GM19025 (cell line): ENCODE measurements at regions not wholly inside any gene's neighbourhood (a gene's known extent, or its start where the extent isn't known, plus 50 kb on each side); places are given as distances from the start of the nearest gene placed in this dataset.
"Not testable (repeated sequence)": the region's sequence is repeated elsewhere in the genome, so short reads cannot be mapped to it uniquely, and the experiment has no call there.

Source experiments
- ATAC-seq: cut with Tn5 transposase; IDR thresholded peaks from one replicate; pipeline ENCODE4 v1.9.1; 2021; ENCODE audit warnings: mild to moderate bottlenecking, low read depth, moderate library complexity; ENCODE audit not compliant: unreplicated experiment

- ATAC-seq = no peak
Measured at GRCh38 chr7:110397927-110398660, 692.8 kb upstream of the LRRN3 start.

DNA sequence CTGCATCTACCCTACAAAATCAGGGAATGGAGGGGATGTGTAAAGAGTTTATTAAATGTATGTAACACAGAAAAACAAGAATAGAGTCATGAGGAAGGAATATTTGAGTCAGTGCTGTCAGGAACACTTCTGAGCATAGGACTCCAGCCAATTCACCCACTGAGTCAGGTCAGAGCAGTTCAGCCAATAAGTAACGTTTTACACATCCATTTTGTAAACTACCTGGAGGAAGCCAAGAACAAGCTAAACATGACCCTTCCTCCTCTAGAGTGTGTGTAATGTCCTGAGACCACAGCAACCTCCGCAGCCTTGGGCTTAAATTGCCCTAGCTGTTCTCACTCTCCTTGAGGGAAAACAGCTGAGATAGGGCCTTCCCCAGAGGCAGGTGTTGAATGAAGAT is 691.5 kb upstream of the LRRN3 start:
- no peak for ATAC-seq

GRCh38 chr7:110400411-110400810 is 690.5 kb upstream of the LRRN3 start:
- ATAC-seq = no peak

GRCh38 chr7:110407242-110407641 is 683.7 kb upstream of the LRRN3 start:
- no peak for ATAC-seq

DNA sequence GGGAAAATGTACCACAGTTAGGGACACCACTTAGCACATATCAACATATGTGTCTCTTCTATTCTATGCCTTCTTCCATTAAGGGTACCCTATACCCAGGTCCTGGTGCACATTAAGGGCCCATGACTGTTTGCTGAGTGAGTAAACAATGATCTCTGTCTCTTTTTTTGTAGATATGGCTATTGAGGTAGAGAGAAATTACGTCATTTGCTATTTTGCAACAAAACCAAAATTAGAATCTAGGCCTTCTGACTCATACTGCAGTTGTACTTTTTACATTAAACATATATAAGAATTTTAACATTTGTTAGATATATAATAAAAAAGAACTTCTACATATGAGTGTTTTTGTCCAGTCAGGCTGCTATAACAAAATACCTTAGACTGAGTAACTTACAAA is 683.2 kb upstream of the LRRN3 start:
- no peak for ATAC-seq

GRCh38 chr7:110412614-110413013 is 678.3 kb upstream of the LRRN3 start:
- no peak for ATAC-seq

GRCh38 chr7:110413038-110413437 is 677.9 kb upstream of the LRRN3 start:
- no peak for ATAC-seq

DNA sequence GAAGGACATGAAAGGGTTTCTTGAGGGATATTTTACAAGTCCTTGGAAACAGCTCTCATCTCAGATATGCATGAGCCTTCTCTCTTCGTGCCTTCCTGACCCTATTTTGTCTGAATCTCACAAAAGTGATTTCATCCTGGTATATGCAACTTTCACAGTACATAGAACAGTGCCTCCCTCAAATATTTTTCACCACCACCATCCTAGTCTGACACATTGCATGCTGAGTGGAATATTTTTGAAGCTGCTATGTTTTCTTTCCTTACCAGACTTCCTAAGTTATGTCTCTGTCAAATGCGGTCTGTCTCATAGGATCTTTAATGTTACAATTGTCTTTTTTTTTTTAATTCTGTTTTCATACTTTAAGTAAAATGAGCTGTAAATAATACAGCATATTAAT is 673.3 kb upstream of the LRRN3 start:
- ATAC-seq = no peak

GRCh38 chr7:110418659-110419280 is 672.2 kb upstream of the LRRN3 start:
- ATAC-seq = no peak

GRCh38 chr7:110420788-110421187 is 670.1 kb upstream of the LRRN3 start:
- ATAC-seq = no peak

DNA sequence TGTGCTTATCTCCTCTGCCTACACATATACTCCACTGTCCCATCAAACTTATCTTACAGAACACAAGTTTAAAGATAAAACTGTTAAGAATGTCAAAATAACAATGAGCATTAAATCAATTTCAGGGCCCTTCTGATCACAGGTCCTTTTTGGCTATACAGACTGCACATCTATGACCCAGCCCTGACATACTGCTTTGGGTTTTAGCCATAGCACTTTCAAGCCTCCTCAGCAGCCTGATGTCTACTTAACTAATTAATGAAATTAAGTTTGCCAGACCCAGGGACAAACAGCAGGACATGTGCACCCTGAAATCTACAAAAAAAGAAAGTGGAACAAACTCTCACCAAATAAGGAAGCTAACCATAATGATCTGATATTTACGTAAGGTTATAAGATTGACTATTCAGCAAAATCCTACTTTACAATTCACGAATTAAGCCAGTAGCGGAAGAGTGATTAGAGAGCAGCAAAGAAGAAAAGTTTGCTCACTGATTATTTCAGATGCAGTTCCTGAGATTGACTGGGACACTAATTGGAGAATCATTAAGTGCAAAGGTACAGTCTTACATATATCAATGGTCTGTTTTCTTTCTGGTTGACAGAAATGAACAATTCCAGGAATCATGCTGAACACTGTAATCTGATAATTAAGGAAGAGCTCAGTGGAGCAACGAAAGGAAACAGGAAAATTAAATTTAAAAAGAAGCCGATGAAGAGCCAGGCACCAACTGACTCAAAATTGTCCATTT is 669.3 kb upstream of the LRRN3 start:
- ATAC-seq = no peak

DNA sequence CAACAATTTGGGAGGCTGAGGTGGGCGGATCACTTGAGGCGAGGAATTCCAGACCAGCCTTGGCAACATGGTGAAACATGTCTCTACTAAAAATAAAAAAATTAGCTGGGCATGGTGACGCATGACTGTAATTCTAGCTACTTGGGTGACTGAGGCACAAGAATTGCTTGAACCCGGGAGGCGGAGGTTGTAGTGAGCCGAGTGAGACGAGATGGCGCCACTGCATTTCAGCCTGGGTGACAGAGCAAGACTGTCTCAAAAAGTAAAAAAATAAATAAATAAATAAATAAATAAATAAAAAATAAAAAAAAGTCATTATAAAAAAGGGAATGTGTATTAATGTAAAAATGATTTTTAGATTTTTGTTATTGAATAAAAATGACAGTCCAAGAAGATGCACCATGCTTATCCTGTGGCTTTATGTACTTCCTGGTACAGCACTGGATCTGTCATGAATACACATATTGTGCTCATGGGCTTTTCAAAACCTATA is 658.8 kb upstream of the LRRN3 start:
- no peak for ATAC-seq

- not testable (repeated sequence) for ATAC-seq
Measured at GRCh38 chr7:110438926-110439325, 652.0 kb upstream of the LRRN3 start.

GRCh38 chr7:110442381-110442837 is 648.5 kb upstream of the LRRN3 start:
- no peak for ATAC-seq

DNA sequence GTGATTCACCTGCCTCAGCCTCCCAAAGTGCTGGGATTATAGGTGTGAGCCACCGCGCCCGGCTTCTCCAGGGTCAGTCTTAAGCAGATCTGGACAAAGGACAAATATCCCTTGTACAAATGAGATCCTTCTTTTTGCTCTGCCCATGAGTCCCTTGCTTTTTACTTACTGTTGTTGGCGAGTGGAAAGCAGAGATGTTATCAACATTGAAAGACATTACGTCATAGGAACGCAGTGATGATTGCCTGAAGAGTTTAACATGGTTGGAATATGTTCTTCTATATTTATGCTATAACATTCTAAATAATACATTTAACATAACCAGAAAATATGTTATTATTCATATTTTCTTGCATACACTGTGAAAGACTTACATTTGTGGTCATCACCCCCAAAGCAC is 644.3 kb upstream of the LRRN3 start:
- ATAC-seq = no peak

DNA sequence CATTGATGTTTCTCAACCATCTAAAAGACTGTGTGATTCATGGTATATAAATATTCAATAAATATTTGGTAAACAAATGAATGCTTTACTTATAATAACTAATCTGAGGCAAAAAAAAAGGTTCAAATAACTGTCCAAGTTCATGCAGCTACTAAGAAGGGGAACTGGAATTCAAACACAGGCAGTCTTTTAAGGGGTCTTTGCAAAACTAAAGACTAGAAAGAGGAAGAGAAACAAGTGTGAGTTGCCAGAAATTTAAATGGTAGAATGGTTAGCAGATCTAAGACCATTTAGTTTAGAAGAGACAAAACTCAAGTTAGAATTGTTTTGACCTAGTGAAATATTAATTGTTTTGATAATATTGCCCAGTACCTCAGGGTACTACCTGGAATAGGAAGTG is 642.0 kb upstream of the LRRN3 start:
- no peak for ATAC-seq

DNA sequence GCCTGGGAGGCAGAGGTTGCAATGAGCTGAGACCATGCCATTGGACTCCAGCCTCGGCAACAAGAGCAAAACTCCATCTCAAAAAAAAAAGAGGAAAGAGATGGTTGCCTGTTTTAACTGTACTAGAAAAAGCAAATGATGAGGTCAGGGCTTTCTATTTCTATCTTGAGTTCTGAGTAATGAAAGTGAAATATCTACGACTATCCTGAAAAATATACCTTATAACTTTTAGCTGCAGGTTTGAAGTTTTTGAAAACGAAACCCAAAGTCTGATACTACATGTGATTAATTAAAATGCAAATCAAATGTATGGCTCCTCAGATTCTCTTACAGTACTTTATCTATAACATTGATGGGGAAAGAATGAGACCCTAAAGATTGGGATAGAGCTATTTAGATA is 636.2 kb upstream of the LRRN3 start:
- ATAC-seq = no peak

DNA sequence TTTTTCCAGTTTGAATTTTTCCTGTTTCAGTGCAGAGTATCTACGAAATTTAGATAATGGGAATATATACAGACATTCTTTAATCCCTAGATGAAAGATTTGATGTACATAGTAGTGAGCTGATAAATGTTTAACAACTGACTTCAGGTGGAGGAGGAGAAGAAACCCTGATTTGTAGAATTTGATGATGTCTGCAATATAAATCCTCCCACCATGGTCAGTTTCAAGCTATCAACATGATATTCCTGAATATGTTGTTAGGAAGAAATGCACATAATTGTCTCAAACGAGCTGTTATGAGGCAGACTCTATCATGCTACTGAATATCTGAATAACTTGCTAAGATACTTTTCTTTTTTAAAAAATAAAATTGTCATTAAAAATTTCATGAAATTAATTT is 629.3 kb upstream of the LRRN3 start:
- ATAC-seq = no peak

- ATAC-seq = no peak
Measured at GRCh38 chr7:110470420-110470819, 620.5 kb upstream of the LRRN3 start.

DNA sequence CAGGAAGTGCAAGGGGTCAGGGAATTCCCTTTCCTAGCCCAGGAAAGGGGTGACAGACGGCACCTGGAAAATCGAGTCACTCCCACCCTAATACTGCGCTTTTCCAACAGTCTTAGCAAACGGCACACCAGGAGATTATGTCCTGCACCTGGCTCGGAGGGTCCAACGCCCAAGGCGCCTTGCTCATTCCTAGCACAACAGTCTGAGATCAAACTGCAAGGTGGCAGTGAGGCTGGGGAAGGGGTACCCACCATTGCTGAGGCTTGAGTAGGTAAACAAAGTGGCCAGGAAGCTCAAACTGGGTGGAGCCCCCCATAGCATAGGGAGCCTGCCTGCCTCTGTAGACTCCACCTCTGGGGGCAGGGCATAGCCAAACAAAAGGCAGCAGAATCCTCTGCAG is 618.5 kb upstream of the LRRN3 start:
- ATAC-seq = not testable (repeated sequence)

- ATAC-seq = no peak
Measured at GRCh38 chr7:110480964-110481363, 610.0 kb upstream of the LRRN3 start.
